A549 (cell line): ENCODE measurements at regions not wholly inside any gene's neighbourhood (a gene's known extent, or its start where the extent isn't known, plus 50 kb on each side); places are given as distances from the start of the nearest gene placed in this dataset.

Experiments
- ATAC-seq, 2 experiments: fragments of 200-7000 bp in 1 of 2; fragments of >200 bp in 1 of 2; cut with Nextera tagmentation in 1 of 2; cut with Tn5 transposase in 1 of 2; 3 replicates each; pipeline versions ENCODE4 v1.8.0 to v1.9.1; 2018 to 2020; ENCODE audit warnings: mild to moderate bottlenecking in 1 of 2, moderate library complexity in 1 of 2
- CTCF ChIA-PET: fragments of 300-600 bp; sonication (Branson Sonifier 250); formaldehyde crosslinking; extraction: SDS; loops from one replicate; lab custom pipeline; 2021; ENCODE audit warnings: antibody characterized with exemption, inconsistent platforms; lab: Yijun Ruan, JAX
- POLR2A ChIA-PET: fragments of 350-600 bp; formaldehyde crosslinking; extraction: SDS; loops from one replicate; lab custom pipeline; 2021; ENCODE audit warnings: antibody characterized with exemption, inconsistent platforms; lab: Yijun Ruan, JAX
- DNase-seq, 2 experiments: peaks; one replicate each; pipeline versions ENCODE4 v3.0.0 to v3.0.0-alpha.2; 2011 to 2016; ENCODE audit warnings: low read depth in 1 of 2, low spot score in 1 of 2
- FAIRE-seq: peaks from 2 replicates; lab custom pipeline; 2011; peaks lifted over from hg19 to GRCh38; lab: Jason Lieb, UNC
- H3K27ac ChIP-seq, 2 experiments: fragments of >200 bp; sonication (Bioruptor Twin); formaldehyde crosslinking; 3 replicates each; pipeline ENCODE4 v1.5.1; 2016 to 2017
- H3K4me1 ChIP-seq: fragments of >200 bp; sonication (Bioruptor Twin); formaldehyde crosslinking; 3 replicates; pipeline ENCODE4 v1.6.1; 2016
- H3K4me2 ChIP-seq: fragments of >200 bp; sonication (Bioruptor Twin); formaldehyde crosslinking; 3 replicates; pipeline ENCODE4 v1.6.1; 2016
- H3K4me3 ChIP-seq: fragments of >200 bp; sonication (Bioruptor Twin); formaldehyde crosslinking; 3 replicates; pipeline ENCODE4 v1.5.1; 2016
- H3K9me3 ChIP-seq: fragments of >200 bp; sonication (Bioruptor Twin); formaldehyde crosslinking; 3 replicates; pipeline ENCODE4 v1.6.1; 2016
- CEBPB ChIP-seq, 2 experiments: fragments of >200 bp in 1 of 2; sonication (Bioruptor Twin) in 1 of 2; formaldehyde crosslinking in 1 of 2; IDR thresholded peaks; 2 replicates each; pipeline ENCODE4 v1.6.1; 2012 to 2016
- CHD2 ChIP-seq: fragments of 150-350 bp; IDR thresholded peaks from 2 replicates; pipeline ENCODE4 v1.6.1; 2014; ENCODE audit warnings: low read length; ENCODE audit not compliant: partially characterized antibody
- CHD4 ChIP-seq: fragments of 200-600 bp; sonication (generic); IDR thresholded peaks from 2 replicates; pipeline ENCODE4 v1.6.1; 2016; ENCODE audit warnings: antibody characterized with exemption, mild to moderate bottlenecking, borderline replicate concordance
- EP300 ChIP-seq, 2 experiments: fragments of >200 bp; sonication (Bioruptor Twin); formaldehyde crosslinking; IDR thresholded peaks; 2 replicates in 1 of 2; 3 replicates in 1 of 2; pipeline ENCODE4 v1.6.1; 2016 to 2017
- ESRRA ChIP-seq: fragments of 150-350 bp; IDR thresholded peaks from 2 replicates; pipeline ENCODE4 v1.6.1; 2014; ENCODE audit warnings: mild to moderate bottlenecking, low read length, borderline replicate concordance
- FOSL2 ChIP-seq, 2 experiments: fragments of 450-650 bp in 1 of 2; fragments of >200 bp in 1 of 2; sonication (Bioruptor Twin) in 1 of 2; formaldehyde crosslinking; IDR thresholded peaks; 2 replicates each; pipeline versions ENCODE4 v1.5.0 to v1.6.1; 2016 to 2020; ENCODE audit warnings: mild to moderate bottlenecking in 1 of 2, moderate library complexity in 1 of 2
- GATA3 ChIP-seq: IDR thresholded peaks from 2 replicates; pipeline ENCODE4 v1.6.1; 2012; ENCODE audit warnings: borderline replicate concordance
- HEYL ChIP-seq: fragments of 250-450 bp; sonication (Bioruptor Pico); IDR thresholded peaks from 2 replicates; pipeline ENCODE4 v1.8.0; 2021; ENCODE audit warnings: mild to moderate bottlenecking, moderate library complexity
- JUN ChIP-seq, 2 experiments: fragments of >200 bp; sonication (Bioruptor Twin); formaldehyde crosslinking; IDR thresholded peaks; 2 replicates in 1 of 2; 3 replicates in 1 of 2; pipeline ENCODE4 v1.6.1; 2016 to 2017
- JUNB ChIP-seq: fragments of >200 bp; sonication (Bioruptor Twin); formaldehyde crosslinking; IDR thresholded peaks from 2 replicates; pipeline ENCODE4 v1.6.1; 2016
- KDM1A ChIP-seq: fragments of 200-600 bp; sonication (generic); IDR thresholded peaks from 2 replicates; pipeline ENCODE4 v1.6.1; 2016; ENCODE audit warnings: low read depth, mild to moderate bottlenecking
- KDM5A ChIP-seq: fragments of 200-600 bp; sonication (generic); IDR thresholded peaks from 2 replicates; pipeline ENCODE4 v1.6.1; 2016; ENCODE audit warnings: antibody characterized with exemption, mild to moderate bottlenecking
- MAFK ChIP-seq: fragments of 450-650 bp; IDR thresholded peaks from 2 replicates; pipeline ENCODE4 v1.6.1; 2014; ENCODE audit not compliant: partially characterized antibody
- NPAS2 ChIP-seq: fragments of 250-450 bp; sonication (Bioruptor Pico); IDR thresholded peaks from 2 replicates; pipeline ENCODE4 v1.8.0; 2022; ENCODE audit warnings: mild to moderate bottlenecking, moderate library complexity, borderline replicate concordance
- NR3C1 ChIP-seq: fragments of >200 bp; sonication (Bioruptor Twin); formaldehyde crosslinking; IDR thresholded peaks from 3 replicates; pipeline ENCODE4 v1.6.1; 2017
- PHF8 ChIP-seq: fragments of 200-600 bp; sonication (generic); IDR thresholded peaks from 2 replicates; pipeline ENCODE4 v1.6.1; 2016; ENCODE audit warnings: low read depth, mild to moderate bottlenecking, antibody characterized with exemption, moderate library complexity, borderline replicate concordance
- RAD21 ChIP-seq, 2 experiments: fragments of >200 bp in 1 of 2; sonication (Bioruptor Twin) in 1 of 2; formaldehyde crosslinking in 1 of 2; IDR thresholded peaks in 1 of 2; conservative IDR thresholded peaks in 1 of 2; 2 replicates in 1 of 2; 3 replicates in 1 of 2; pipeline ENCODE4 v1.6.1; 2012 to 2018; ENCODE audit warnings: inconsistent platforms in 1 of 2
- RARB ChIP-seq: fragments of 250-450 bp; sonication (Bioruptor Pico); IDR thresholded peaks from 2 replicates; pipeline ENCODE4 v1.8.0; 2021; ENCODE audit warnings: mild to moderate bottlenecking, moderate library complexity
- RFX5 ChIP-seq: fragments of 450-650 bp; IDR thresholded peaks from 2 replicates; pipeline ENCODE4 v1.7.1; 2014; ENCODE audit warnings: antibody characterized with exemption, mild to moderate bottlenecking, moderate library complexity
- SMC3 ChIP-seq: fragments of >200 bp; sonication (Bioruptor Twin); formaldehyde crosslinking; IDR thresholded peaks from 3 replicates; pipeline ENCODE4 v1.6.1; 2018; ENCODE audit warnings: inconsistent platforms
- SREBF2 ChIP-seq: fragments of 450-650 bp; IDR thresholded peaks from 2 replicates; pipeline ENCODE4 v1.6.1; 2014; ENCODE audit warnings: mild to moderate bottlenecking, moderate library complexity
- ZSCAN20 ChIP-seq: fragments of 250-450 bp; sonication (Bioruptor Pico); IDR thresholded peaks from 2 replicates; pipeline ENCODE4 v1.8.0; 2022; ENCODE audit warnings: mild to moderate bottlenecking, moderate library complexity
- WGBS: methylation state at CpG from one replicate; pipeline ENCODE4 v1.1.6; 2017; ENCODE audit errors: missing lambda C conversion rate; 5-methylcytosine and 5-hydroxymethylcytosine counted together
- TF ChIP-seq, protein P1 (sequence below): IDR thresholded peaks from 2 replicates; pipeline ENCODE4 v1.6.1; 2012
- TF ChIP-seq, protein P2 (sequence below): fragments of 150-350 bp; IDR thresholded peaks from 2 replicates; pipeline ENCODE4 v1.6.1; 2014; ENCODE audit warnings: low read depth, mild to moderate bottlenecking, low read length
- TF ChIP-seq, protein P3 (sequence below): IDR thresholded peaks from 2 replicates; pipeline ENCODE4 v1.6.1; 2012
- TF ChIP-seq, protein P4 (sequence below): fragments of 250-450 bp; sonication (Bioruptor Pico); IDR thresholded peaks from 2 replicates; pipeline ENCODE4 v1.5.0; 2021; ENCODE audit warnings: mild to moderate bottlenecking, moderate library complexity, borderline replicate concordance
- TF ChIP-seq, protein P5 (sequence below): fragments of >200 bp; sonication (Bioruptor Twin); formaldehyde crosslinking; IDR thresholded peaks from 3 replicates; pipeline ENCODE4 v1.6.1; 2016
- TF ChIP-seq, protein P6 (sequence below): fragments of 250-450 bp; sonication (Bioruptor Pico); IDR thresholded peaks from 2 replicates; pipeline ENCODE4 v1.5.0; 2020; ENCODE audit warnings: low read depth, mild to moderate bottlenecking, moderate library complexity
- TF ChIP-seq, protein P7 (sequence below): fragments of 450-650 bp; IDR thresholded peaks from 2 replicates; pipeline ENCODE4 v1.6.1; 2014; ENCODE audit warnings: antibody characterized with exemption

DNA sequence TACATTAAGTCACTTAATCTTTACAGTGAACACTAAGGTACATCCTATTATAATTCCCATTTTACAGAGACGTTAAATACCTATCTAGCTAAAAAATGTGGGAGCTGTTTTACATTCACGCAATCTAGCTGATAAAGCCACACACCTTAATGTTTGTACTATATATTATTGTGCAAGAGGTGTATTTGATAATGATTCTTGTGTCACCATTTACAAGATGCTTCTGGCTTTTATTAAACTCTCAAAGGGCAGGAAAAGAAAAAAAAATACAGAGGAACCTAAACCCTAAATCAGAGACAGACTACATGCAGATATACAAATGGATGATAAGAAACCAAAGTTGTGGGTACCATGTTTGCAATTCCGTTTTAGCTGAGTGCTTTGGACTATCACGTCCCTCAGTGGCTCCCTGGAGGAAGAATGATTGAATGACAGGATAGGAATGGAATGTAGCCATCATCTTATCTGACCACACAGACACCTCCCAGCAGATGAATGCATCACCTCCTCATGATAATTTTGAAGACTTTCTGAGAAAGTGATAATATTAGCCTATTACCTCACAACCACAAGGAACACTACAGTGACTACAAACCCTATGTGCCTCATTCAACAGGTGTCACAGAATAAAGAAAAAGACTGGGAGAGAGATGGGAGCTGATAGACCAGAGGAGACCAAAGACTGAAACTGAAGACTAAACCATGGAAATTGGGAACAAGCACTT, 230.5 kb upstream of the SERP2 start:
- H3K4me2 ChIP-seq: peak overlapping the region; percentile 95
- POLR2A ChIA-PET: interaction anchor here (2.0 kb wide), 1 partner anchor 293 kb away, joined by 14 read pairs; no protein-coding TSS in a partner anchor
- WGBS: 14% methylated on average over 4 of the region's 4 CpGs

DNA sequence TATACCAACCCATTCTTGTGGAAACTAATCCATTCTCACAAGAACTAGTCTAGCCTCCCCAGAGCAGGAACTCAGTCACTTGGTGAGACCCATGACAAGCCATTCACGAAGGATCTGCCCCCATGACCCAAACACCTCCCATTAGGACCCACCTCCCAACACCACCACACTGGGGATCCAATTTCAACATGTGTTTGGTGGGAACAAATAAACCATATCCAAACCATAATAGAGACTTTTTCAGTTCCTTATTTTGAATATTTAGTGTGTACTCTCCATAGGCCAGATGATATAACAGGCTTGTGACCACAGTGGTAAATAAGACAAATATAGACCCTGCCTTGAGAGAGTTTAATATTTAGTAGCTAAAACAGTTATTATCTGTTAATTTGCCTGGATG, 227.5 kb upstream of the SERP2 start:
- POLR2A ChIA-PET: no interaction called here
- FAIRE-seq (no peak), DNase-seq (no peak), ATAC-seq (no peak)
- Histone ChIP-seq H3K4me2 (no peak overlapping the region), H3K27ac (no peak overlapping the region), H3K9me3 (no peaks in the 10 kb centered on the region; the same call in 2 of the 3 replicates), H3K4me1 (peaks cover 21% of the 10 kb centered on the region), H3K4me3 (no peak overlapping the region)
- CTCF ChIA-PET: no interaction called here
- 80% methylated on average over 1 of the region's 1 CpG for WGBS
- no peak for TF ChIP-seq MAFK
- TF ChIP-seq CEBPB (IDR thresholded peaks at IDR 0.05): no peak
- TF ChIP-seq, protein P1, sequence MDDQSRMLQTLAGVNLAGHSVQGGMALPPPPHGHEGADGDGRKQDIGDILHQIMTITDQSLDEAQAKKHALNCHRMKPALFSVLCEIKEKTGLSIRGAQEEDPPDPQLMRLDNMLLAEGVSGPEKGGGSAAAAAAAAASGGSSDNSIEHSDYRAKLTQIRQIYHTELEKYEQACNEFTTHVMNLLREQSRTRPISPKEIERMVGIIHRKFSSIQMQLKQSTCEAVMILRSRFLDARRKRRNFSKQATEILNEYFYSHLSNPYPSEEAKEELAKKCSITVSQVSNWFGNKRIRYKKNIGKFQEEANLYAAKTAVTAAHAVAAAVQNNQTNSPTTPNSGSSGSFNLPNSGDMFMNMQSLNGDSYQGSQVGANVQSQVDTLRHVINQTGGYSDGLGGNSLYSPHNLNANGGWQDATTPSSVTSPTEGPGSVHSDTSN: no peak
- TF ChIP-seq EP300 (IDR thresholded peaks at IDR 0.05): no peak
- TF ChIP-seq NPAS2 (CRISPR knock-in tag): no peak
- TF ChIP-seq NR3C1: no peak
- no peak for TF ChIP-seq KDM5A
- TF ChIP-seq SMC3: no peak
- TF ChIP-seq JUN (IDR thresholded peaks at IDR 0.05): no peak
- TF ChIP-seq, protein P2, sequence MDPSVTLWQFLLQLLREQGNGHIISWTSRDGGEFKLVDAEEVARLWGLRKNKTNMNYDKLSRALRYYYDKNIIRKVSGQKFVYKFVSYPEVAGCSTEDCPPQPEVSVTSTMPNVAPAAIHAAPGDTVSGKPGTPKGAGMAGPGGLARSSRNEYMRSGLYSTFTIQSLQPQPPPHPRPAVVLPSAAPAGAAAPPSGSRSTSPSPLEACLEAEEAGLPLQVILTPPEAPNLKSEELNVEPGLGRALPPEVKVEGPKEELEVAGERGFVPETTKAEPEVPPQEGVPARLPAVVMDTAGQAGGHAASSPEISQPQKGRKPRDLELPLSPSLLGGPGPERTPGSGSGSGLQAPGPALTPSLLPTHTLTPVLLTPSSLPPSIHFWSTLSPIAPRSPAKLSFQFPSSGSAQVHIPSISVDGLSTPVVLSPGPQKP: no peak
- TF ChIP-seq ZSCAN20 (CRISPR knock-in tag): no peak
- TF ChIP-seq RFX5: no peak
- no peak for TF ChIP-seq KDM1A
- TF ChIP-seq CHD2: no peak
- TF ChIP-seq SREBF2: no peak
- TF ChIP-seq, protein P3, sequence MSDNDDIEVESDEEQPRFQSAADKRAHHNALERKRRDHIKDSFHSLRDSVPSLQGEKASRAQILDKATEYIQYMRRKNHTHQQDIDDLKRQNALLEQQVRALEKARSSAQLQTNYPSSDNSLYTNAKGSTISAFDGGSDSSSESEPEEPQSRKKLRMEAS: no peak
- no peak for TF ChIP-seq RARB (CRISPR knock-in tag)

More for the DNA sequence above, 230.5 kb upstream of the SERP2 start:
- TF ChIP-seq GATA3 (peak; percentile 40; the same call in 1 of the 2 replicates), FOSL2 (IDR thresholded peaks at IDR 0.05) (no peak), FOSL2 (CRISPR knock-in tag; IDR thresholded peaks at IDR 0.05) (peak; percentile 53; the same call in 1 of the 2 replicates), PHF8 (no peak), SREBF2 (no peak), RAD21 (conservative IDR thresholded peaks at IDR 0.05 in 1 of 2, IDR thresholded peaks at IDR 0.05 in 1 of 2) (no peak), CHD4 (no peak), ESRRA (no peak), JUNB (peak; percentile 43; the same call in 1 of the 2 replicates), CEBPB (IDR thresholded peaks at IDR 0.05) (peak; percentile 38 to 52; a peak in 2 of 4 replicates), HEYL (CRISPR knock-in tag) (no peak)
- TF ChIP-seq, protein P4, sequence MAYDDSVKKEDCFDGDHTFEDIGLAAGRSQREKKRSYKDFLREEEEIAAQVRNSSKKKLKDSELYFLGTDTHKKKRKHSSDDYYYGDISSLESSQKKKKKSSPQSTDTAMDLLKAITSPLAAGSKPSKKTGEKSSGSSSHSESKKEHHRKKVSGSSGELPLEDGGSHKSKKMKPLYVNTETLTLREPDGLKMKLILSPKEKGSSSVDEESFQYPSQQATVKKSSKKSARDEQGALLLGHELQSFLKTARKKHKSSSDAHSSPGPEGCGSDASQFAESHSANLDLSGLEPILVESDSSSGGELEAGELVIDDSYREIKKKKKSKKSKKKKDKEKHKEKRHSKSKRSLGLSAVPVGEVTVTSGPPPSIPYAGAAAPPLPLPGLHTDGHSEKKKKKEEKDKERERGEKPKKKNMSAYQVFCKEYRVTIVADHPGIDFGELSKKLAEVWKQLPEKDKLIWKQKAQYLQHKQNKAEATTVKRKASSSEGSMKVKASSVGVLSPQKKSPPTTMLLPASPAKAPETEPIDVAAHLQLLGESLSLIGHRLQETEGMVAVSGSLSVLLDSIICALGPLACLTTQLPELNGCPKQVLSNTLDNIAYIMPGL: no peak
- TF ChIP-seq, protein P5, sequence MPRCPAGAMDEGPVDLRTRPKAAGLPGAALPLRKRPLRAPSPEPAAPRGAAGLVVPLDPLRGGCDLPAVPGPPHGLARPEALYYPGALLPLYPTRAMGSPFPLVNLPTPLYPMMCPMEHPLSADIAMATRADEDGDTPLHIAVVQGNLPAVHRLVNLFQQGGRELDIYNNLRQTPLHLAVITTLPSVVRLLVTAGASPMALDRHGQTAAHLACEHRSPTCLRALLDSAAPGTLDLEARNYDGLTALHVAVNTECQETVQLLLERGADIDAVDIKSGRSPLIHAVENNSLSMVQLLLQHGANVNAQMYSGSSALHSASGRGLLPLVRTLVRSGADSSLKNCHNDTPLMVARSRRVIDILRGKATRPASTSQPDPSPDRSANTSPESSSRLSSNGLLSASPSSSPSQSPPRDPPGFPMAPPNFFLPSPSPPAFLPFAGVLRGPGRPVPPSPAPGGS: 0 out of 3 replicates have a peak, but pooled peaks have one; percentile 19
- TF ChIP-seq, protein P6, sequence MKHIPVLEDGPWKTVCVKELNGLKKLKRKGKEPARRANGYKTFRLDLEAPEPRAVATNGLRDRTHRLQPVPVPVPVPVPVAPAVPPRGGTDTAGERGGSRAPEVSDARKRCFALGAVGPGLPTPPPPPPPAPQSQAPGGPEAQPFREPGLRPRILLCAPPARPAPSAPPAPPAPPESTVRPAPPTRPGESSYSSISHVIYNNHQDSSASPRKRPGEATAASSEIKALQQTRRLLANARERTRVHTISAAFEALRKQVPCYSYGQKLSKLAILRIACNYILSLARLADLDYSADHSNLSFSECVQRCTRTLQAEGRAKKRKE (CRISPR knock-in tag): no peak
- TF ChIP-seq, protein P7, sequence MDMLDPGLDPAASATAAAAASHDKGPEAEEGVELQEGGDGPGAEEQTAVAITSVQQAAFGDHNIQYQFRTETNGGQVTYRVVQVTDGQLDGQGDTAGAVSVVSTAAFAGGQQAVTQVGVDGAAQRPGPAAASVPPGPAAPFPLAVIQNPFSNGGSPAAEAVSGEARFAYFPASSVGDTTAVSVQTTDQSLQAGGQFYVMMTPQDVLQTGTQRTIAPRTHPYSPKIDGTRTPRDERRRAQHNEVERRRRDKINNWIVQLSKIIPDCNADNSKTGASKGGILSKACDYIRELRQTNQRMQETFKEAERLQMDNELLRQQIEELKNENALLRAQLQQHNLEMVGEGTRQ: no peak
- TF ChIP-seq, protein P3: 0 out of 2 replicates have a peak, but pooled peaks have one; percentile 22
- H3K4me3 ChIP-seq: peak overlapping the region; percentile 63
- FAIRE-seq: no peak
- H3K4me1 ChIP-seq: peaks cover 25% of the 10 kb centered on the region
- no peaks in the 10 kb centered on the region; the same call in 2 of the 3 replicates for H3K9me3 ChIP-seq
- CTCF ChIA-PET: interaction anchor here (0.8 to 2.0 kb wide), 4 partner anchors 9 to 122 kb away, joined by 3 to 6 read pairs (median 4); no protein-coding TSS in a partner anchor
- H3K27ac ChIP-seq: peak overlapping the region; percentile 98 to 99
- peak; percentile 45 to 66 for DNase-seq
- ATAC-seq: peak; percentile 9 to 48; a peak in 2 of 6 replicates
